ENCODE measurements at regions not wholly inside any gene's neighbourhood (a gene's known extent, or its start where the extent isn't known, plus 50 kb on each side); places are given as distances from the start of the nearest gene placed in this dataset.
"Not testable (repeated sequence)": the region's sequence is repeated elsewhere in the genome, so short reads cannot be mapped to it uniquely, and the experiment has no call there.

DNA sequence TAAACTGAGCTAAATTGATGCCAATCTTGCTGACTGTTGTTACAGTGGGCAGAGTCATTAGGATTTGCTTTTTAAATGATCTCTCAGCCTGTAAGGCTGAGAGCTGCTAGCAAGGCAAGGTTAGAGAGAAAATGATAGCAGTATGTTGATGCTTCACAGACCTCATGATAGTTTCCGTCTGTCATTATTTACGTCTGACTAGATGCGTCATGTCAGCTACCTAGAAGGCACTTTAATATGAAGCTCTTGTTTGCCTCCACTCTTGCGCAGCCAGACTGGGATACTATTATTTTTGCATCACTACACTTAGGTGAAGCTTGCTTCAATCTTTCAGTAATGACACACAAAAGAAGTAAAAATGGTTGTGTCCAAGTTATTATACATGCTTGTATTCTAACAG lies 313.8 kb downstream of the LNPK start:
- no peak for DNase-seq

DNA sequence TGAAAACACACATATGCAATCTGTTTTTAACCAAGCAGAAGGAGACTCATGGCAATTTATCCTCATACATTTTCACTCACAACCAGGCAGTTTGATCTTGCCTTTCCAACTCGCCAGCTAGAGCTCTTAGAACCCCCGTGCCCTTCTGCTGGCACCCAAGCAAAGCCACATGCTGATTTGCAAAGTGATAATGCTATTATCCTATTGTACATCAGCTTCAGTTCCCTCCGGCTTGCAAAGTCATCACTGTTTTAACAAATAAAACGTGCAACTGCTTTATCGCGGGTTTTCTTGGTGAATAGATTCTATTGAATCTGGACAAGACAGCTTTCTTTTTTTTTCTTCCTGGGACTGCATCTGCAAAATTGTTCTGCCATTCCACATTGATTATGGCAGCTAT lies 314.6 kb downstream of the LNPK start:
- DNase-seq, result no peak

DNA sequence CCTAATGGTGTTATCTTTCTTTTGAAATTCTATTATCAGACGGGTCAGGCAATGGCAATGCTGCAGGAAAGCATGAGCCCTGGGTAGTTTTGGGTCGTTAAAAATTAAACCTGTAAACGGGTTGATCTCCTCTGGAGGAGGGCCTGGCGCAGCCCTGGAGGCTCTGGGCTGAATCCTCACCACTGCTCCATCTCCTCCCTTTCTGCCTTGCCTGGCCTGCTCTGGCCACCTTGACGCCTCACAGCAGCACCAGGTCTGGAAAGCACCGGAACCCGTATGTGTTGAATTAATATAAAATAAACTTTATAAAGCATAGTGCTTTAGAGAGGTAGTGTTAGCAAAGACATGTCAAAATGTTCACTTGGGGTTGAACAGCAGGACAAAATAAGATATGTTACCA lies 316.1 kb downstream of the LNPK start:
- no peak for DNase-seq

DNA sequence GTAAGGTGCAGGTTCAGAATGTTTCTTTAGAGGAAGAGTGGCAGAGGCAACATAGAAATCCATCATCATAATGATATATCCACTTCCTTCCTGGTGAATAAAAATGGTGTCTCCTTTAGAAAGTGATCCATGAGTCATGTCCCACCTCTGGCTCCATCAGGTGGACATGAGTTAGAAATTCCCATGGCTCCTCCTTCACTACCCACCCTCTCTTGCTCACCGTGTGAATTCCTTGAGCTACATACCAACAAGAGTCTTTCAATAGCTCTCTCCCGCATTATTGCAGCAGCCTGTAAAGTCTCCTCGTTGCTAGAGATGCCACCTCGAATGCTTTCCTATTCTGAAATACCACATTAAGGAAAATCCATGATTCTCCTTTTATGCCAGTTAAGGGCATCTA lies 317.6 kb downstream of the LNPK start:
- no peak for DNase-seq

DNA sequence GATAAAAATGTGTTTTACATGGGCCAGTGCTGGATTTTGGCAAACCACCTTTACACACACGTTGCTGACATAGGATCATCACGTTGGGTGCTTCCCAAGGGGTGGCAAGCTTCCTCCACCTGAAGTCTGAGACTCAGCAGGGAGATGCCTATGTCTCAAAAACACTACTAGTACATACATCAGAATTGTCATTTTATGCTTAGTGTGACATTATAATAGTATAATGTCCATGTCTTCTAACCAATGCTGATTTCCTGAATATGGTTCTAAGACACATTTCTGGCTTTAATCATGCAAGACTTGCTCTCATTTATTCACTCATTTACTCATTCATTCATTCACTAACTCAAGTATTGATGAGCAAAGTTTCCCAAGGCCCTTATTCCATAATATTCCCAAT lies 322.3 kb downstream of the LNPK start:
- no peak for DNase-seq

DNA sequence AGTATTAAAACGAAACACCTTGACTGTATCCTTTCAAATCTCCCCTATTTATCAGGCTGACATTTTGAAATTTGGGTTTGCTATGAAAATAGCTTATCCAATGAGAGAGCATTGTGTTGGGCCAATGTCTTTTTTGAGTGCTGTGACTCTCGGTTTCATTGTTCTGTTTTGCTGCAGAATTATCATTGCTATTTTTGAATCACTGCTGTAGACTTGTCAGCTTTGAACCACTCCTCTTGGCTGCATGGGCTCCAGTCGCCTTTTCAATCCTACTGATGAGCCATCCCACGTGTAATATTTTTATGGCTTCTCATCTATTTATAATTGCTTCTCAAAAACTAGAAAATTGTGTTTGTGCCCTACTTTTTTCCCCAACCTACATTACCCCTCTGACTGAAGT lies 322.8 kb downstream of the LNPK start:
- peak in 6 of 56 donors; percentile 1 to 35 (median 16) for DNase-seq

DNA sequence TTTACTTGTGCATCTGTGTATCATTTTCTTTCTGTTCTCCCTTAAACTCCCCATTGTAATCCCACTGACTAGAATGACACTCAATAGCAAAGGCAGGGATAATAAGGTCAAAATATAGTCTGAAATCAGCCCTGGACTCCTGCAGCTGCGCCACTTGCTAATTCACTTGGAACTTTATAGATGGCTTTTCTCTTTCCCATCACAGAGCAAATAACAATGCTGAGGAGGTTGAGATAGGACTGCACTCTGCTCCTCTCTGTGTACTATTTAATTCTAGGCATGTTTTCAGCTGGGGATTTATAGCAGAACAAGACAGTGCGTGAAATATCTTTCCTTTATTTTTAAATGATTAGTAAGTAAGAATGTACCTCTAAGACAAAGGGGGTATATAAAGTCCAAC lies 324.2 kb downstream of the LNPK start:
- no peak for DNase-seq

DNA sequence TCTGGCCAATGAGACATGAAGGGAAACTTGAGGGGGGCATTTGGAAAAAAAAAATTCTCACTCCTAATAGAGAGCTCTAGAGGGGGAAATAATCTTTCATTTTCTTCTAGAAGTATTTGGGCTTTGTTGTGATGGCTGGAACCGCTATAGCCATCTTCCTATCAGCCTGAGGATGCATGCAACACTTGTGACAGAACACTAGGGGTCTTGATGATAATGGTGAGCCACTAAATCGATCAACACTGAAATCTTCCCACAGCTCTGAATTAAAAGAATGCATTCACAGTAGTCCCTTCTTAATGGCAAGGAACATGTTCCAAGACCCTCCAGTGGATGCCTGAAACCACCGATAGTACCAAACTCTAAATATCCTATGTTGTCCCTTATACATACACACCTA lies 325.3 kb downstream of the LNPK start:
- no peak for DNase-seq

DNA sequence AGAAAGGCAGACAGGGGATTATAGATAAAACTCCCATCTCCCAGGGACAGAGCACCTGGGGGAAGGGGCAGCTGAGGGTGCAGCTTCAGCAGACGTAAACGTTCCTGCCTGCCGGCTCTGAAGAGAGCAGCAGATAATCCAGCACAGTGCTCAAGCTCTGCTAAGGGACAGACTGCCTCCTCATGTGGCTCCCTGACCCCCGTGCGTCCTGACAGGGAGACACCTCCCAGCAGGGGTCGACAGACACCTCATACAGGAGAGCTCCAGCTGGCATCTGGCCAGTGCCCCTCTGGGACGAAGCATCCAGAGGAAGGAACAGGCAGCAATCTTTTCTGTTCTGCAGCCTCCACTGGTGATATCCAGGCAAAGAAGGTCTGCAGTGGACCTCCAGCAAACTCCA lies 333.3 kb downstream of the LNPK start:
- not testable (repeated sequence) for DNase-seq

DNA sequence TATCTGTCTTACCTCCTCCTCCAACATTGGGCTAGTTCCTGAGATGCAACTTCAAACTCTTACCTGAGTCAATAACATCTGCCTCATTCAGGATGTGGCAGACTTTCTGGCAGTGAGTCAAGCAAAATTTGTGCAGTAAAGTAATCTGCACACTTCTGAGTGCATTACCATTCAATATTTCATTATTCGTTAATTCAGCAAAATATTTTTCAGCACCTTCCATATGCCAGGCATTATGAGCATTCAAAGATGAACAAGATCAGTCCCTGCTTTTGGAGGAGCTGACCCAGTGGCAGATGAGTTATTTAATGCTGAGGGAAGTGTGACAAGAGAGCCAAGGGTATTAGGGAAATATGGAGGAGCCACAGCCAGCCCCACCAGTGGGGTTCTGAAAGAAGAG lies 339.7 kb downstream of the LNPK start:
- no peak for DNase-seq

DNA sequence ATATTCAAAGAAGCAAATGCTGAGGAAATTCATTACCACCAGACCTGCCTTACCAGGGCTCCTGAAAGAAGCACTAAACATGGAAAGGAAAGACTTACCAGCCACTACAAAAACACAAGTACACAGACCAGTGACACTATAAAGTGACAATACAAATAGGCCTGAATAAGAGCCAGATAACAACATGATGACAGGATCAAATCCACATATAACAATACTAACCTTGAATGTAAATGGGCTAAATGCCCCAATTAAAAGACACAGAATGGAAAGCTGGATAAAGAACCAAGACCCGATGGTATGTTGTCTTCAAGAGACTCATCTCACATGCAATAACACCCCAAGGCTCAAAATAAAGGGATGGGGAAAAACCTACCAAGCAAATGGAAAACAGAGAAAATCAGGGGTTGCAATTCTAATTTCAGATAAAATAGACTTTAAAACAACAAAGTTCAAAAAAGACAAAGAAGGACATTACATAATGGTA lies 353.4 kb downstream of the LNPK start:
- DNase-seq, result no peak

DNA sequence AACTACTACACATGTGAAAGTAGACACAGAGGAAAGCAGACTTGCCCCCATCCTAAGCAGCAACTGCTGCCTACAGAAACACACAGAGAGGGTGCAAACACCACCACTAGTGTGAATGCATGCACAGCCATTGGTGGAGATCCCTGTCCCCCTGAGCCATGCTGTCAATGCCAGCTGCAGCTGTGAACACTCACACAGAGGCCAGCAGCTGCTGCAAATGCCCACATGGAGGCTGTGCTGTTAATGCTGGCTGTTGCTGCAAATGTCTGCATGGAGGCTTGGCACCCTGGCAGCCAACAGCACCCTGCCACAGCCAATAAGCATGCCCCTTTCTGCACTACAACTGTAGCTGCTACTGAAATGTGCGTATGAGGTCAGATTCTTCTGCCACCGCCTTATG lies 355.0 kb downstream of the LNPK start:
- DNase-seq, result no peak

DNA sequence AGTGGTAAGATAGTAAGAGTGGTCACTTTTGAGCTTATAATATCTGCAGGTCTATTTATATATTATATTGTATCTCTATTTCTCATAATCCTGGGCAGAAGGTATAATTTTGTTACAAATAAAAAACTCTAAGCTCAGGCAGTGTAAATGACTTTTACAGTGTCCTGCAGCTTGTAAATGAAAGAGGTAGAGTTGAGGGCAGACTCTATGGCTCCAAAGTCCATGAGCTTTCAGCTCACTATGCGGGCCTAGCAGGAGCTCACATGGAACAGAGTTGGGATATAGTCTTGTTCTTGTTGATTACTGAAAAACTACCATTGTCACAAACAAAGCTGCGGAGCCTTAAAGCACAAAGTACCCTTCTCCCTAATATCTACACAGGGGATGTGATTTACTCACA lies 361.4 kb downstream of the LNPK start:
- no peak for DNase-seq

DNA sequence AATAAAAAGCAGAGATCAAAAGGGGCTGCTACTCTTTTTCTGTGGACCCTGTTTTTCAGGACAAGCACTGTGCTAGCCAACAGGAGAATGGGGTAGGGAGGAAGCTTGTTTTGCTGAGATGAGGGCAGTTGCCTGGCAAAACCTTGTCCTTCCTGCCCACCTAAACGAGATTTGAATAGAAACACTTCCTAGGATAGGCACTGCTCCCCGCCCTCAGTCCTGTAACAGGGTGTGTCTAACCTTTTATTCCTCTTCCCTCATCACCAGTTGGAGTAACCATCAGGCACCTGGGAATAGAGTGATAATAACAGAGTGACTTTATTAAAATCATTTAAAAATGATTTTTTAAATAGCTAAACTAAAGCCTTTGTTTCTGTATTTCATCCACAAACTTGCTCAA lies 368.8 kb downstream of the LNPK start:
- DNase-seq, result no peak

DNA sequence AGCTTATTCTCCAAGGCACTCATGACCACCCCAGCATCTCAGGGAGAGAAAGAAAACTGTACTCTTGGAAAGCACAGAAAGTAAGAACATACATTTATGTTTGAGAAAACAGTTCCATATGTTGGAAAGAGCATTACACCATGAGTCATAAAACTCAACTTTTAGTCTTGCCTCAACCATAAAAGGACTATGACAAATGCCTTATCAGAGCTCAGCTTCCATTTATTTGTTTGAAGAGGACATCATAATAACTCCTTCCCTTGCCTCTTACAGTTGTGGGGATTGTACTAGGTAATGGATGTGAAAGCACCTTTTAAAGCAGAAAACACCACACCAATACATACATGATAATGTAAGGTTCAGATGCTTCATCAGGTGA lies 370.8 kb downstream of the LNPK start:
- DNase-seq, result no peak

DNA sequence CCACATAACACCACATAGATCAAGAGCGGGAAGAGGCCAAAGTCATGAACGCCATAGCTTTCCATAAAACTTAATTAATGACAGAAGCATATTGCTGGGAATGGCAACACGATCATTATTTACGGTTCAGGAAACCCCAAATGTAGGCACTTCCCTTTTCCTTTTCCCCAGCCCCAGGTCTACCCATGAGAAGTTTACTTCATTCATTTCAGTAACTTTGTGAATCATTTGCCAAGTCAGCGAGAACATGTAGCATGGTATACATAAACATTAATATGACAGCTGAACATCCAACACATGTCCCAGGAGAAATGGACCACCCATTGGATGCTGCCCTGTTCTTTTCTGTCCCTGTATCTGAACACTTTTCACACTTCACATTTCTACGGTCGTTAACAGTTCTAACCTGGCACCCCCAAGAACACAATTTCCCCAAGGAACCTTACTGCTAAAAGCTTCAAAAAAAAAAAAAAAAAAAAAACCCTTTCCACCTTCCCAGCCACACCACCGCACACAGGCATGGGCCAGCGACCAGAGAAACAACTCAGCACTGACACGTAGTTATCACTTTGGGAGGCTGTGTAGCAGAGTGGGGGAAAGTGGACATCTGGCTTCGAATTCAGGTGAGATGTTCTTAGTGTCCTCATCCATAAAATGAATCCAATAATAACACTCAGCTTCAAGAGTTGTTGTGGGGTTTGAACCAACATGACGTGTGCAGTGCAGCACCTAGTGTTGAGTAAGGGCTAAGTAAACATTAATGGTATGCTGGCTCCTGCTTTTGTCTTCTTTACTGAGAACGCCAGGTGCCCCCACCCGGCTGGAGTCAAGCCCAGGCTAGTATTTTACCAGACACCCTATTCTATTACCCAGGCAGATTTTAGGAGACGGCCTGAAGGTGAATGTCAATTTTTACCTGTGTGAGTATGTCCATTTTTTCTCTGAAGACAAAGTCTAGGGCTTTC lies 371.5 kb downstream of the LNPK start:
- no peak for DNase-seq

DNA sequence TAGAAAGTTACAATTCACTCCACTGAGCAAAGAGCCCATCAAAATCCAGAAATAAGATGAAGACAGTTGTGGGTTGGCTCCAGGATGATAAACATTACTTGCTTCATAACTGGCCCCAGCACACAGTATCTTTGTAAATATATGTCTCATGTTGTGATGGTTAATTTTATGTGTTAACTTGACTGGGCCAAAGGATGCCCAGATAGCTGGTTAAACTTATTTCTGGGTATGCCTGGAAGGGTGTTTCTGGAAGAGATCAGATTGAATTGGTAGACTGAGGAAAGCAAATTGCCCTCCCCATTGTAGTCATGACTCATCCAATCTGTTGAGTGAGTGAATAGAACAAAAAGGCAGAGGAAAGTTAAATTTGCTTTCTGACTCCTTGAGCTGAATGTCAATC lies 373.8 kb downstream of the LNPK start:
- no peak for DNase-seq

DNA sequence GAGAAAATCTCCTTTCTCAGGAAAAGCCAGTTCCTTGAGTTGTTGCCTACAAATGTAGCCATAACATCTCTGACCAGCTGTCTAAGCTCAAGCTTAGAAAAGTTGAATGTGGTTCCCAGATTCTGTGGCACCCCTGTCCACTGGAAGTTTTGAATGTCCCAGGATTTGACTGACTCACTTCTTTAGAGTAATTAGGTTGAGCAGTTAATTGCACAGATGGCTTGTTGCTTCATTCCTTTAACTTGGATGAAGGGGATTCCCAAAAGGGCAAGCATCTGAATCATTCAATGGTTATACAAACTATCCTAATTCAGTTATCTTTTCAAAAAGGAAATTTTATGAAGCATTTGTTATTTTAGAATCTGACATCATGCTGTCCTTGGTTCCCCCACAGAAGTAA lies 374.7 kb downstream of the LNPK start:
- DNase-seq, result no peak

DNA sequence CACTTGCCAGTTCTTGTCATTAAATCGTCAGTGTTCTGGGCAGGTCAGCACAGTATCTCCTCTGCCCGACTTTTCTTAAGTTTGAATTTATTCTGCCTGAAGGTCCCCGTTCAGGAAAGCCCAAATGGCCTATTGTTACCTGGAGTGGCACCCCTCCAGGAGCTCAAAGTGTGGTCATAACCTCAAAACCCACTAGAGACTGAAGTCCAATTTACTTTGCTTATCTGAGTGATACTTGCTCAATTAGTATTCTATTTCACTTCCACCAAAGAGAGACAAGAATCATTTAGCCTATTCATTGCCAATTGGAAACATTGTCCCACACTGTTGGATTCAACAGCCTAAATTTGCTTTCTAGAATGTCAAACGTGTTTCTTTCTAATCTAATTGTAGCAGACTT lies 375.3 kb downstream of the LNPK start:
- no peak for DNase-seq

DNA sequence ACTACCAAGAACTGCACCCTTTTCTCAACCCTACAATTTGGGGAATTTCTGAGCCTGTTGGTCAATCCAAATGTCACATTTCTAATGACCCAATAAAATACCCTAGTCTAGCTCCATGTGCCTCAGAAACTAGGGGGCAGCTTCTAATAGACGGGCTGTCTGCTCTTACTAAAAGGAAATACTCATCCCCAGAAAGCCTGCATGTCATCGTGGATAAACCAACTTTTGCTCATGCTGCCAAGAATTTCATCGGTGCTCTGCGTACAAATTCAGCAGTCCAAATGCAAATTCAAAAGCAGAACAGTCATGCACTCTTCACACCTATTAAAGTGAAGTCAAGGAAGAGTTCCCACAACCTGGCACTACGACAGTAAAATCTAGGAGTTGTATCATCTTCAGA lies 377.3 kb downstream of the LNPK start:
- no peak for DNase-seq

DNA sequence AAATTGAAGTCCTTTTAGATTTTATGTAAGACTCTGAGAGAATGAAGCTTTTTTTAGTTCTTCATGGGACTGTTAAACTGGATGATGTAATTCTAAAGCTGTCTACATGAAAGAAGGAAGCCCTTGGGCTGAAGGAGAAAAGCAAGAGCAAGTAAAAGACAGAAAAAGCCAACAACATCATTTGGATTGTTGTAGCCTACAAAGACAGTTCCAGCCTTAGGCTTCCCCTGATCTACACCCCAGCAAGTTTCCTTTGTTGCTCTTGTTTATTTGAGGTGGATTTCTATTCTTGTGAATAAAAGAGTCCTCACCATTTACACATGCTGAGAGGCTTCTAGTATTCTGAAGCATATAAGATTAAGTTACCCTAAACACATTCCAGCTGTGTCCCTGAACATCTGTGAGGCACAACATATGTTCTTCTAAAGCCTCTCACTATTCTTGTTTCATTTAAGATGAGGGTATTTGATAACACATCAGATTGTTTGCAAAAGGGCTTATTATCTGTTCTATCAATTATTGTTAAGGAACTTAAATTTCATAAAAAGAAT lies 377.8 kb downstream of the LNPK start:
- no peak for DNase-seq

DNA sequence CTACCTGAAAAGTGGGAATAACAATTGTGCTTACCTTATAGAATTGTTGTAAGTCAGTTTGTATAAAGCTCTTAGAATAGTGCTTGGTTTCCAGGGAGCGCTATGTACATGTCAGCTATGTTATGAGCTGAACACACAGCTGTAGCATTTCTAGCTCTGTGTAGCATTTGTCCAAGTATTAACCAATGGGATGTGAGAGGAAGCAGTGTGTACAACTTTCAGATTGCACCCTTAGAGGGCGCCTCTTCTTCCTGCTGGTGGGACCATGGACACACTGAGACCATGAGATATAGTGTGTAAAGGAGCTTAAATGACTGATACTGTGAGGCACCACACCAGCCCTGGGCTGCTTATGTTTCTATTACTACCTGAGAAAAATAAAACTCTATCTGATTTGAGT lies 380.2 kb downstream of the LNPK start:
- no peak for DNase-seq

DNA sequence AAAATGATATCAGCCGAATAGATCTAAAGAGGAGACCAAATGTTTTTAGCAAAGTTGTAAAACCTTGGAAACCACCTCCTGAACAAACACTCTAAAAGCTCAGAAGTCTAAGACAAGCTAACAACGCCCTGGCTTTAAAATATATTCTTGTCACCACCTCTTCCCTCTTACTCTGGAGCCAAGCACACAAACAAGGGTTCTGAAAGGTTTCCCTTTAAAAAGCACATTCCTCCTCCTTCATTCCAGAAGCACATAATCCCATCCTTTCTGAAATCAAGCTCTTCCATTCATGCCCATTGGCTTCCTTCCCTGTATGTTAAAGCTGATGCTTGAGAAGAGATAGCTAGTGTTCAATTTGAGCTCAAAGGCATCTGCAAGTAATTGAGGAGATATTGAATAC lies 382.0 kb downstream of the LNPK start:
- no peak for DNase-seq

Measured in nucleus accumbens (tissue), 56 donors.